Pancreas (tissue), 10 donors: ENCODE measurements at regions not wholly inside any gene's neighbourhood (a gene's known extent, or its start where the extent isn't known, plus 50 kb on each side); places are given as distances from the start of the nearest gene placed in this dataset.
A peak's percentile ranks its signal among the peaks of the same experiment; 100 is the strongest.

Source experiments
- ATAC-seq, 4 donors: fragments of 200-7000 bp; cut with Tn5 transposase; one replicate each; pipeline versions ENCODE4 v1.8.0 to v1.9.1; 2020; ENCODE audit warnings: mild to moderate bottlenecking in 4 of 4, moderate library complexity in 4 of 4
- DNase-seq, 6 donors: peaks; one replicate each; pipeline ENCODE4 v3.0.0-alpha.2; 2020
- FAIRE-seq: peaks from 2 replicates; lab custom pipeline; 2012; peaks lifted over from hg19 to GRCh38; lab: Jason Lieb, UNC
- H3K27ac ChIP-seq, 4 donors: fragments of 200-600 bp; sonication (generic); 1 replicate in 3 of 4; 2 replicates in 1 of 4; pipeline versions ENCODE4 v1.5.0 to v1.8.0; 2020
- H3K27me3 ChIP-seq, 4 donors: fragments of 200-600 bp; one replicate each; pipeline ENCODE4 v1.8.0; 2021
- H3K36me3 ChIP-seq, 3 donors: fragments of 200-600 bp; sonication (generic) in 1 of 3; one replicate each; pipeline versions ENCODE4 v1.5.0 to v1.8.0; 2020 to 2021
- H3K4me1 ChIP-seq, 3 donors: fragments of 200-600 bp; one replicate each; pipeline ENCODE4 v1.8.0; 2021
- H3K4me3 ChIP-seq, 4 donors: fragments of 200-600 bp; sonication (generic) in 2 of 4; one replicate each; pipeline versions ENCODE4 v1.5.0 to v1.8.0; 2020 to 2021
- H3K9me3 ChIP-seq, 4 donors: fragments of 200-600 bp; one replicate each; pipeline ENCODE4 v1.8.0; 2021
- WGBS, 2 donors: extraction: QIAGEN DNeasy Blood & Tissue Kit; methylation state at CpG; one replicate each; pipeline ENCODE4 v1.1.7; 2013; 5-methylcytosine and 5-hydroxymethylcytosine counted together
- intact Hi-C, 3 donors: fragments of 100-400 bp; cut with DNase I; formaldehyde crosslinking; loops; one replicate each; pipeline versions ENCODE4 v1.11.1 to v1.14.2; 2022
- TF ChIP-seq, protein P1 (sequence below), 4 donors: fragments of 200-600 bp; sonication (generic) in 3 of 4; IDR thresholded peaks; one replicate each; pipeline versions ENCODE4 v1.5.0 to v1.8.0; 2021; ENCODE audit warnings: antibody characterized with exemption in 4 of 4
- donor health status: healthy with polysubstance abuse.
- donor health status: DM: no; HTN: no; CAD: no; lungs with moderate emphysema.
- donor health status: DM: no; HTN: no; CAD: no.
- donor health status: control.
- donor health status: control.
- donor health status: Bipolar disorder and iron deficiency.
- donor health status: DM: yes; HTN: yes; CAD: no.
- donor health status: DM: no; HTN: no; CAD: no.
- donor health status: DM: no; HTN: no; CAD: no.
- donor health status: DM: yes; HTN: yes; CAD: no.

DNA sequence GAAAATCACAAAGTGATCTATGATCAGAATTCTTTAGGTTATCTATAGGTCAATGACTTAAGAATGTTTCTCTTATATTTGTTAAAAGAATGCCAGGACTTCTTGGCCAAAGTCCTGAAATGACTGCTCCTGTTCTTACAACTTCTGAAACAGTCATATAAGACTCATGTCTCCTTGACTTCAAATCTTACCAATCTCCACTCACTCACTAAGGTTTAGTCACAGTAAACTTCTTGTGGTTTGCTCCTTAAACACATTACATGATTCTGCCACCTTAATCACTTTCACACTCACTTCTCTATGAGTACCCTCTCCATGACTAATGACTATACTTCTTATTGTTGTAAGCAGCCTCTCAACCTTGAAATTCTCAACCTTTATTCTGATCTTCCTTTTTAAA lies 648.7 kb upstream of the CCDC179 start:
- DNase-seq (no peak), ATAC-seq (no peak), FAIRE-seq (no peak)
- Histone ChIP-seq H3K36me3 (no peaks in the 10 kb centered on the region), H3K4me1 (no peaks in the 10 kb centered on the region), H3K27me3 (no peaks in the 10 kb centered on the region), H3K9me3 (no peaks in the 10 kb centered on the region), H3K27ac (no peak overlapping the region), H3K4me3 (no peak overlapping the region)
- intact Hi-C loops = no loop called here
- TF ChIP-seq, protein P1, sequence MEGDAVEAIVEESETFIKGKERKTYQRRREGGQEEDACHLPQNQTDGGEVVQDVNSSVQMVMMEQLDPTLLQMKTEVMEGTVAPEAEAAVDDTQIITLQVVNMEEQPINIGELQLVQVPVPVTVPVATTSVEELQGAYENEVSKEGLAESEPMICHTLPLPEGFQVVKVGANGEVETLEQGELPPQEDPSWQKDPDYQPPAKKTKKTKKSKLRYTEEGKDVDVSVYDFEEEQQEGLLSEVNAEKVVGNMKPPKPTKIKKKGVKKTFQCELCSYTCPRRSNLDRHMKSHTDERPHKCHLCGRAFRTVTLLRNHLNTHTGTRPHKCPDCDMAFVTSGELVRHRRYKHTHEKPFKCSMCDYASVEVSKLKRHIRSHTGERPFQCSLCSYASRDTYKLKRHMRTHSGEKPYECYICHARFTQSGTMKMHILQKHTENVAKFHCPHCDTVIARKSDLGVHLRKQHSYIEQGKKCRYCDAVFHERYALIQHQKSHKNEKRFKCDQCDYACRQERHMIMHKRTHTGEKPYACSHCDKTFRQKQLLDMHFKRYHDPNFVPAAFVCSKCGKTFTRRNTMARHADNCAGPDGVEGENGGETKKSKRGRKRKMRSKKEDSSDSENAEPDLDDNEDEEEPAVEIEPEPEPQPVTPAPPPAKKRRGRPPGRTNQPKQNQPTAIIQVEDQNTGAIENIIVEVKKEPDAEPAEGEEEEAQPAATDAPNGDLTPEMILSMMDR (IDR thresholded peaks at IDR 0.05) = no peak

DNA sequence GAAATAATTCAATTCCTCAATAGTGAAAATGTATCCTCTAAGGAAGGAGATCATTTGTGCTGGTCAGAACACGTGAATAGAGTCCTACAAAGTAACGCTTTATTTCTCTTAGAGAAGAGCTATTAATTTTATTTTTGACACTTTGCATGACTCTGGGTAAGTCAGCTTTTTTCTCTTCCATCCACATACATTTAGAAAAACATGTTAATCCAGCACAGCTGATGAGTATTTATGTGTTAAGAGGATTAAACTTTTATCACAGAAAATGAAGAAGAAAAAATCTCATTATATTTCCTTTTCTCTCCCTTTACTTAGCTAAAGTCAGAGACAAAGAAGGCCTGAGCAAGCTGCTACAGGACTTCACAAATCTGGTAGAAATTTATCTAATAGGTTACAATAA lies 649.5 kb upstream of the CCDC179 start:
- ATAC-seq (no peak), DNase-seq (no peak), FAIRE-seq (no peak)
- TF ChIP-seq, protein P1 (IDR thresholded peaks at IDR 0.05) = no peak
- intact Hi-C loops = no loop called here
- Histone ChIP-seq H3K4me1 (no peaks in the 10 kb centered on the region), H3K27ac (no peak overlapping the region), H3K36me3 (no peaks in the 10 kb centered on the region), H3K9me3 (no peaks in the 10 kb centered on the region), H3K27me3 (no peaks in the 10 kb centered on the region), H3K4me3 (no peak overlapping the region)
- 71 to 75% methylated on average over 2 of the region's 2 CpGs for WGBS, 2 donors

DNA sequence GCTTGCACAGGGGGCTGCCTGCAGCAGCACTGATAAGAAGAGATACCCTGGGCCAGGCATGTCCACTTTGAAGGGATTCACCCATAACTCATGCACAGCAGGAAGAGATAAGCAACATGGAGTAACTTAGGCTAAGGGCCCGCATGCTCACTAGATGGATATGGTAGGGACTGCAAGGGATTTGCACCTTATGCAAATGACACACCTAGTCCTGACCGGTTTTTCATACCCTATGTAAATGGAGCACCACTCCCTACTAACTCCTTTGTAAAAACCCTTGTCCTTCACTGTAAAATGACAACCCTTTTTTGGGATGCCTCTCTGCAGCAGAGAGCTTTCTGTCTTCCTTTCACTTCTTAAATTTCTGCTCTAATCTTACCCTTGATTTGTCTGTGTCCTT lies 658.9 kb upstream of the CCDC179 start:
- no peaks in the 10 kb centered on the region for H3K9me3 ChIP-seq
- no peaks in the 10 kb centered on the region for H3K27me3 ChIP-seq
- no peaks in the 10 kb centered on the region for H3K4me1 ChIP-seq
- no peak overlapping the region for H3K4me3 ChIP-seq
- TF ChIP-seq, protein P1 (IDR thresholded peaks at IDR 0.05) = no peak
- no peak for DNase-seq
- intact Hi-C loops = no loop called here
- H3K36me3 ChIP-seq = no peaks in the 10 kb centered on the region
- H3K27ac ChIP-seq = no peak overlapping the region
- no peak for FAIRE-seq
- no peak for ATAC-seq
- WGBS, 2 donors = 57 to 76% methylated on average over 2 of the region's 2 CpGs

DNA sequence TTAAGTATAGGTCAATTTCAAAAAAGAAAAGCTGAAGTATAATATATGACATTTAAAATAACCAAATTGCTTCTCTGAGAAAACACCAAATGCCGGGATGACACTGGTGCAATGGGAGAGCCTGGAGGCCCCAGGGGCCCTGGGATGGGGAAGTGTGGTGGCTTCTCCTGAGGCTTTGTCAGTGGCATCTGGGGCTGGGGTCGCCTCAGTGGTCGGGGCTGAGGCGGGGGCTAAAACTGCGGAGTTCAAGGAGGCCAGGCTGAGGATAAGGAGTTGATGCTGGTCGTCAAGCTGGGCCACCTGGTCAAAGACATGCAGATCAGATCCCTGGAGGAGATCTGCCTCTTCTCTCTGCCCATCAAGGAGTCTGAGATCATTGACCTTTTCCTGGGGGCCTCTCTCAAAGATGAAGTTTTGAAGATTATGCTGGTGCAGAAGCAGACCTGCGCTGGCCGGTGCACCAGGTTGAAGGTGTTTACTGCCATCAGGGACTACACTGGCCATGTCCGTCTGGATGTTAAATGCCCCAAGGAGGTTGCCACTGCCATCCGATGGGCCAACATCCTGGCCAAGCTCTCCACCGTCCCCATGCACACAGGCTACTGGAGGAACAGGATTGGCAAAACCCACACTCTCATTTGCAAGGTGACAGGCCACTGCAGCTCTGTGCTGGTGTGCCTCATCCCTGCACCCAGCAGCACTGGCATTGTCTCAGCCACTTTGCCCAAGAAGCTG lies 660.1 kb upstream of the CCDC179 start:
- peak in 1 of 6 donors; percentile 35 for DNase-seq
- Histone ChIP-seq H3K27ac (no peak overlapping the region), H3K9me3 (no peaks in the 10 kb centered on the region), H3K4me3 (no peak overlapping the region), H3K27me3 (no peaks in the 10 kb centered on the region), H3K4me1 (no peaks in the 10 kb centered on the region), H3K36me3 (no peaks in the 10 kb centered on the region)
- intact Hi-C loops = no loop called here
- TF ChIP-seq, protein P1 (IDR thresholded peaks at IDR 0.05) = no peak
- FAIRE-seq = no peak
- ATAC-seq = no peak
- WGBS, 2 donors = 85 to 90% methylated on average over 11 of the region's 11 CpGs

DNA sequence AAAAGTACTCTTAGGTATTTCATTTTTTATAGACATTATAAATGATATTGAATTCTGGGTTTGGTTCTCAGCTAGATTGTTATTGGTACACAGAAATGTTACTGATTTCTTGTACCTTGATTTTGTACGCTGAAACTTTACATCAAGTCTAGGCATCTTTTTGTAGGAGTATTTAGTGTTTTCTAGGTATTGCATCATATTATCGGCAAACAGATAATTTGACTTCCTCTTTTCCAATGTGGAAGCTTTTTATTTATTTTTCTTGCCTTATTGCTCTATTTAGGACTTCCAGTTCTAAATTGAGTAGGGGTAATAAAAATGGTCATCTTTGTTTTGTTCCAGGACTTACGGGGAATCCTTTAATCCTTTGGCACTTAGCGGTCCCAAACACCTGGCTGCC lies 676.6 kb upstream of the CCDC179 start:
- DNase-seq = no peak
- H3K4me1 ChIP-seq = no peaks in the 10 kb centered on the region
- intact Hi-C loops = no loop called here
- WGBS, 2 donors = 95% methylated on average over 4 of the region's 4 CpGs
- no peaks in the 10 kb centered on the region for H3K27me3 ChIP-seq
- no peak for ATAC-seq
- no peak overlapping the region for H3K27ac ChIP-seq
- TF ChIP-seq, protein P1 (IDR thresholded peaks at IDR 0.05) = no peak
- FAIRE-seq = no peak
- no peaks in the 10 kb centered on the region for H3K36me3 ChIP-seq
- no peaks in the 10 kb centered on the region for H3K9me3 ChIP-seq
- no peak overlapping the region for H3K4me3 ChIP-seq
